ENCODE measurements at regions not wholly inside any gene's neighbourhood (a gene's known extent, or its start where the extent isn't known, plus 50 kb on each side); places are given as distances from the start of the nearest gene placed in this dataset.

- DNase-seq (ENCODE audit: low spot score): no peak
Measured at GRCh38 chr9:119095072-119095471, 274.2 kb downstream of the BRINP1 start.

GRCh38 chr9:119101048-119101447 lies 268.2 kb downstream of the BRINP1 start:
- DNase-seq (ENCODE audit: low spot score): no peak

GRCh38 chr9:119114681-119115080 lies 254.6 kb downstream of the BRINP1 start:
- DNase-seq (ENCODE audit: low spot score): no peak
